ENCODE measurements at regions not wholly inside any gene's neighbourhood (a gene's known extent, or its start where the extent isn't known, plus 50 kb on each side); places are given as distances from the start of the nearest gene placed in this dataset.

DNA sequence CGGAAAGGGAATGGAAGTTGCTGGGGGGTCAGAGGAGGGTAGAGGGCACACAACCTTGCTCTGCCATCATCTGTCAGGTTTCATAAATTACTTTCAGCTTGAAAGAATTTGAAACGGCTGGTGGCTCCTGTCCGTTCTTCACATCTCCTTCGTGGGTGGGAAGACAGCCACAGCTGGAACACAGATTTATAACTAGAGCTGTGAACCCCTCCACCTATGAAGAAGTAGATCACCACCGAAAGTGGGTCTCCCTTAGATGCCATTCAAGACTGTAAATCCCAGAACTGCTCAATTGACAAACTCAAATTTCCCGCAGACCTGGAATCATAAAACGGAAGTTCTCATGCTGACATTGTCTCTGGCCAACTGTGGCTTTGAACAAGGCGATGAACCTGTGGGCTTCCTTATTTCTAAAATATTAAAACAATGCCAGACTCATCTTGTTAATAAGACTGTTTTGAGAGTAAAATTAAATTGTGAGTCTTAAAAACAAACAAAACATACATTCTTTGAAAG, 65.3 kb downstream of the BTBD3 start:
- TF ChIP-seq, protein P1, sequence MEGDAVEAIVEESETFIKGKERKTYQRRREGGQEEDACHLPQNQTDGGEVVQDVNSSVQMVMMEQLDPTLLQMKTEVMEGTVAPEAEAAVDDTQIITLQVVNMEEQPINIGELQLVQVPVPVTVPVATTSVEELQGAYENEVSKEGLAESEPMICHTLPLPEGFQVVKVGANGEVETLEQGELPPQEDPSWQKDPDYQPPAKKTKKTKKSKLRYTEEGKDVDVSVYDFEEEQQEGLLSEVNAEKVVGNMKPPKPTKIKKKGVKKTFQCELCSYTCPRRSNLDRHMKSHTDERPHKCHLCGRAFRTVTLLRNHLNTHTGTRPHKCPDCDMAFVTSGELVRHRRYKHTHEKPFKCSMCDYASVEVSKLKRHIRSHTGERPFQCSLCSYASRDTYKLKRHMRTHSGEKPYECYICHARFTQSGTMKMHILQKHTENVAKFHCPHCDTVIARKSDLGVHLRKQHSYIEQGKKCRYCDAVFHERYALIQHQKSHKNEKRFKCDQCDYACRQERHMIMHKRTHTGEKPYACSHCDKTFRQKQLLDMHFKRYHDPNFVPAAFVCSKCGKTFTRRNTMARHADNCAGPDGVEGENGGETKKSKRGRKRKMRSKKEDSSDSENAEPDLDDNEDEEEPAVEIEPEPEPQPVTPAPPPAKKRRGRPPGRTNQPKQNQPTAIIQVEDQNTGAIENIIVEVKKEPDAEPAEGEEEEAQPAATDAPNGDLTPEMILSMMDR (IDR thresholded peaks at IDR 0.05; ENCODE audit: low read depth, low read length, poor library complexity, severe bottlenecking): no peak
- no peak for TF ChIP-seq EZH2phosphoT487 (IDR thresholded peaks at IDR 0.05; ENCODE audit: borderline replicate concordance, low read length)

Measured in DOHH2 (cell line).